WTC11 (cell line): ENCODE measurements at regions not wholly inside any gene's neighbourhood (a gene's known extent, or its start where the extent isn't known, plus 50 kb on each side); places are given as distances from the start of the nearest gene placed in this dataset.

Source experiments
- ATAC-seq: fragments of 200-7000 bp; cut with Tn5 transposase; 2 replicates; pipeline ENCODE4 v1.10.0; 2021; ENCODE audit warnings: mild to moderate bottlenecking, moderate library complexity
- CTCF ChIA-PET: fragments of 300-600 bp; sonication (Branson Sonifier 250); formaldehyde crosslinking; loops from one replicate; lab custom pipeline; 2021; ENCODE audit warnings: antibody characterized with exemption; lab: Charles Lee
- POLR2A ChIA-PET: fragments of 350-600 bp; sonication (Branson Sonifier 250); formaldehyde crosslinking; loops from one replicate; lab custom pipeline; 2021; ENCODE audit warnings: antibody characterized with exemption; lab: Charles Lee
- DNase-seq: peaks from one replicate; pipeline ENCODE4 v3.0.0; 2021; ENCODE audit warnings: low spot score
- H3K27ac Mint-ChIP-seq: 2 replicates; pipeline ENCODE4 v1.8.0; 2021; ENCODE audit warnings: mixed read lengths
- H3K27me3 Mint-ChIP-seq: 2 replicates; pipeline ENCODE4 v1.8.0; 2021; ENCODE audit warnings: low read depth, mild to moderate bottlenecking, moderate library complexity, mixed read lengths
- H3K36me3 Mint-ChIP-seq: 2 replicates; pipeline ENCODE4 v1.8.0; 2021; ENCODE audit warnings: mixed read lengths
- H3K4me1 Mint-ChIP-seq: 2 replicates; pipeline ENCODE4 v1.8.0; 2022; ENCODE audit warnings: mixed read lengths
- H3K4me3 Mint-ChIP-seq: 2 replicates; pipeline ENCODE4 v1.8.0; 2021; ENCODE audit warnings: mild to moderate bottlenecking, moderate library complexity, mixed read lengths
- H3K9me3 Mint-ChIP-seq: 2 replicates; pipeline ENCODE4 v1.8.0; 2021; ENCODE audit warnings: mixed read lengths
- CBFB ChIP-seq: sonication (generic); formaldehyde crosslinking; IDR thresholded peaks from 2 replicates; pipeline ENCODE4 v1.8.1; 2022; ENCODE audit warnings: mild to moderate bottlenecking, low read depth, missing genetic modification reagents
- CREM ChIP-seq: sonication (generic); formaldehyde crosslinking; IDR thresholded peaks from 2 replicates; pipeline ENCODE4 v1.8.1; 2022; ENCODE audit warnings: mild to moderate bottlenecking, missing genetic modification reagents, moderate library complexity
- ELF4 ChIP-seq: sonication (generic); formaldehyde crosslinking; IDR thresholded peaks from 2 replicates; pipeline ENCODE4 v1.8.1; 2022; ENCODE audit warnings: low read depth, mild to moderate bottlenecking, moderate library complexity, missing genetic modification reagents
- ESRRA ChIP-seq: sonication (generic); formaldehyde crosslinking; IDR thresholded peaks from 2 replicates; pipeline ENCODE4 v1.8.1; 2022; ENCODE audit warnings: mild to moderate bottlenecking, missing genetic modification reagents, borderline replicate concordance
- MXD4 ChIP-seq: fragments of 250-450 bp; sonication (Bioruptor Pico); IDR thresholded peaks from 2 replicates; pipeline ENCODE4 v1.8.0; 2021; ENCODE audit warnings: mild to moderate bottlenecking, moderate library complexity, borderline replicate concordance
- NFYB ChIP-seq: sonication (generic); formaldehyde crosslinking; conservative IDR thresholded peaks from 2 replicates; pipeline ENCODE4 v1.8.0; 2022; ENCODE audit warnings: low read depth, missing genetic modification reagents
- SMAD4 ChIP-seq: sonication (generic); formaldehyde crosslinking; IDR thresholded peaks from 2 replicates; pipeline ENCODE4 v1.8.0; 2022; ENCODE audit warnings: mild to moderate bottlenecking, missing genetic modification reagents
- ZNF138 ChIP-seq: sonication (generic); formaldehyde crosslinking; conservative IDR thresholded peaks from 2 replicates; pipeline ENCODE4 v1.8.1; 2022; ENCODE audit warnings: mild to moderate bottlenecking, moderate library complexity, missing genetic modification reagents
- ZNF232 ChIP-seq: sonication (generic); formaldehyde crosslinking; IDR thresholded peaks from 2 replicates; pipeline ENCODE4 v1.8.0; 2022; ENCODE audit warnings: mild to moderate bottlenecking, missing genetic modification reagents
- TF ChIP-seq, protein P1 (sequence below): sonication (generic); formaldehyde crosslinking; IDR thresholded peaks from 2 replicates; pipeline ENCODE4 v1.8.0; 2022; ENCODE audit warnings: mild to moderate bottlenecking, missing genetic modification reagents
- TF ChIP-seq, protein P2 (sequence below): sonication (generic); formaldehyde crosslinking; IDR thresholded peaks from 2 replicates; pipeline ENCODE4 v1.8.0; 2023; ENCODE audit warnings: missing genetic modification reagents
- TF ChIP-seq, protein P3 (sequence below): sonication (generic); formaldehyde crosslinking; IDR thresholded peaks from 2 replicates; pipeline ENCODE4 v1.8.1; 2022; ENCODE audit warnings: mild to moderate bottlenecking, missing genetic modification reagents, moderate library complexity, borderline replicate concordance
- TF ChIP-seq, protein P4 (sequence below): sonication (generic); formaldehyde crosslinking; IDR thresholded peaks from 2 replicates; pipeline ENCODE4 v1.8.1; 2023; ENCODE audit warnings: mild to moderate bottlenecking, missing genetic modification reagents, borderline replicate concordance
- TF ChIP-seq, protein P5 (sequence below): fragments of 250-450 bp; sonication (Bioruptor Pico); IDR thresholded peaks from 2 replicates; pipeline ENCODE4 v1.9.0; 2021; ENCODE audit warnings: mild to moderate bottlenecking, borderline replicate concordance
- TF ChIP-seq, protein P6 (sequence below): sonication (generic); formaldehyde crosslinking; IDR thresholded peaks from 2 replicates; pipeline ENCODE4 v1.8.0; 2022; ENCODE audit warnings: missing genetic modification reagents
- TF ChIP-seq, protein P7 (sequence below): sonication (generic); formaldehyde crosslinking; IDR thresholded peaks from 2 replicates; pipeline ENCODE4 v1.8.0; 2023; ENCODE audit warnings: mild to moderate bottlenecking, missing genetic modification reagents

DNA sequence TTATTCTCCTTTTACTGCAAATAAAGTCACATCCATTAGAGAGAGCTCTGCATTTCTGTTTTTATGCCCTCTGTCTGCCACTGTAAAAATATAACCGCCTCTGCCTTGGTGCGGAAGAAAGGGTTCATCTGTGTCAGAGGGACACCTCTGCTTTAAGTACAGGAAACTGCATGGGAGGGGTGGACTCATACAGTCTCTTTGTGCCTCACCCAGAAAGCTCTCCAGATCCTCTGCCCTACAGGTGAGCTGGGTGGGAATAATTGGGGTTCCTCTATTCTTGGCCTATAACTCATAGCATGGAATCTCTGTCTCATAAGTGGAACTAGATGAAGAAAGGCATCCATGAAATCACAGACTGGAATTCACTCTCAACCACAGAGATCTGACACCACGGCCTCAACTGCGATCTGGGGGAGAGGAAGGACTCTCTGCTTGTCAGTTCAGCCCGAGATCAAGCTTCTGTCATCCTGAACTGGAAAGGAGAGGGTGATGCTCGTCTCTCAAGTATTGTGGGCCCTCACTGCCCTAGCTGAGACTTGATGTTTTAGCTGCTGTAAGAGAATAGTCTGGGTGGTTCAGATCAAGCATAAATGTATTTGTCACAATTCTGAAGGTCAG, 702.3 kb downstream of the TMEM121 start (continued):
- TF ChIP-seq, protein P1, sequence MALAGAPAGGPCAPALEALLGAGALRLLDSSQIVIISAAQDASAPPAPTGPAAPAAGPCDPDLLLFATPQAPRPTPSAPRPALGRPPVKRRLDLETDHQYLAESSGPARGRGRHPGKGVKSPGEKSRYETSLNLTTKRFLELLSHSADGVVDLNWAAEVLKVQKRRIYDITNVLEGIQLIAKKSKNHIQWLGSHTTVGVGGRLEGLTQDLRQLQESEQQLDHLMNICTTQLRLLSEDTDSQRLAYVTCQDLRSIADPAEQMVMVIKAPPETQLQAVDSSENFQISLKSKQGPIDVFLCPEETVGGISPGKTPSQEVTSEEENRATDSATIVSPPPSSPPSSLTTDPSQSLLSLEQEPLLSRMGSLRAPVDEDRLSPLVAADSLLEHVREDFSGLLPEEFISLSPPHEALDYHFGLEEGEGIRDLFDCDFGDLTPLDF (CRISPR knock-in tag), result no peak
- no peak for TF ChIP-seq ESRRA (CRISPR knock-in tag)

DNA sequence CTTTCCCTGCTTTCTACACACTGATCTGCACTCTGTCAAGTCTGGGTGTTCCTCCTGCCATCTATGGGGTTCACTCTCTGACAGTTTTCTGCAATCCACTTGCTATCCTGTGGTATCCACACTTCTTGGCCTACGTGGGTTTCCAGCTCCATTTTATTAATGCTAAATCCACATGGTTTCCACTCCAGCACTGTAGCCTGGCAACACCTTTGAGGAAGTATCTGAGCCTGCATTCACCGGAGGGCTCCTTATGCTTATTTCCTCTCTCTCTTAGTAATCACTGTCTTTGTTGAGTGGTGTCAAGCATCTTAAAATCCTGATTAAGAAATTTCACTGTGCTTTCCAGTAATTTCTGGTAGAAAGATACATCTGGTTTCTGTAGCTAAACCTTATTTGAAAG, 703.7 kb downstream of the TMEM121 start:
- peaks cover 67% of the 10 kb centered on the region for H3K36me3 Mint-ChIP-seq
- H3K4me1 Mint-ChIP-seq, result no peaks in the 10 kb centered on the region
- POLR2A ChIA-PET, result no interaction called here
- ATAC-seq, result no peak
- TF ChIP-seq, protein P2, sequence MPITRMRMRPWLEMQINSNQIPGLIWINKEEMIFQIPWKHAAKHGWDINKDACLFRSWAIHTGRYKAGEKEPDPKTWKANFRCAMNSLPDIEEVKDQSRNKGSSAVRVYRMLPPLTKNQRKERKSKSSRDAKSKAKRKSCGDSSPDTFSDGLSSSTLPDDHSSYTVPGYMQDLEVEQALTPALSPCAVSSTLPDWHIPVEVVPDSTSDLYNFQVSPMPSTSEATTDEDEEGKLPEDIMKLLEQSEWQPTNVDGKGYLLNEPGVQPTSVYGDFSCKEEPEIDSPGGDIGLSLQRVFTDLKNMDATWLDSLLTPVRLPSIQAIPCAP (CRISPR knock-in tag), result no peak
- TF ChIP-seq ZNF138 (no peak), ELF4 (CRISPR knock-in tag) (no peak), NFYB (CRISPR knock-in tag) (no peak), ZNF232 (CRISPR knock-in tag) (no peak), SMAD4 (CRISPR knock-in tag) (no peak), CREM (CRISPR knock-in tag) (no peak), MXD4 (CRISPR knock-in tag) (no peak), CBFB (CRISPR knock-in tag) (no peak)
- TF ChIP-seq, protein P3, sequence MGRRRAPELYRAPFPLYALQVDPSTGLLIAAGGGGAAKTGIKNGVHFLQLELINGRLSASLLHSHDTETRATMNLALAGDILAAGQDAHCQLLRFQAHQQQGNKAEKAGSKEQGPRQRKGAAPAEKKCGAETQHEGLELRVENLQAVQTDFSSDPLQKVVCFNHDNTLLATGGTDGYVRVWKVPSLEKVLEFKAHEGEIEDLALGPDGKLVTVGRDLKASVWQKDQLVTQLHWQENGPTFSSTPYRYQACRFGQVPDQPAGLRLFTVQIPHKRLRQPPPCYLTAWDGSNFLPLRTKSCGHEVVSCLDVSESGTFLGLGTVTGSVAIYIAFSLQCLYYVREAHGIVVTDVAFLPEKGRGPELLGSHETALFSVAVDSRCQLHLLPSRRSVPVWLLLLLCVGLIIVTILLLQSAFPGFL (CRISPR knock-in tag), result no peak
- TF ChIP-seq, protein P4, sequence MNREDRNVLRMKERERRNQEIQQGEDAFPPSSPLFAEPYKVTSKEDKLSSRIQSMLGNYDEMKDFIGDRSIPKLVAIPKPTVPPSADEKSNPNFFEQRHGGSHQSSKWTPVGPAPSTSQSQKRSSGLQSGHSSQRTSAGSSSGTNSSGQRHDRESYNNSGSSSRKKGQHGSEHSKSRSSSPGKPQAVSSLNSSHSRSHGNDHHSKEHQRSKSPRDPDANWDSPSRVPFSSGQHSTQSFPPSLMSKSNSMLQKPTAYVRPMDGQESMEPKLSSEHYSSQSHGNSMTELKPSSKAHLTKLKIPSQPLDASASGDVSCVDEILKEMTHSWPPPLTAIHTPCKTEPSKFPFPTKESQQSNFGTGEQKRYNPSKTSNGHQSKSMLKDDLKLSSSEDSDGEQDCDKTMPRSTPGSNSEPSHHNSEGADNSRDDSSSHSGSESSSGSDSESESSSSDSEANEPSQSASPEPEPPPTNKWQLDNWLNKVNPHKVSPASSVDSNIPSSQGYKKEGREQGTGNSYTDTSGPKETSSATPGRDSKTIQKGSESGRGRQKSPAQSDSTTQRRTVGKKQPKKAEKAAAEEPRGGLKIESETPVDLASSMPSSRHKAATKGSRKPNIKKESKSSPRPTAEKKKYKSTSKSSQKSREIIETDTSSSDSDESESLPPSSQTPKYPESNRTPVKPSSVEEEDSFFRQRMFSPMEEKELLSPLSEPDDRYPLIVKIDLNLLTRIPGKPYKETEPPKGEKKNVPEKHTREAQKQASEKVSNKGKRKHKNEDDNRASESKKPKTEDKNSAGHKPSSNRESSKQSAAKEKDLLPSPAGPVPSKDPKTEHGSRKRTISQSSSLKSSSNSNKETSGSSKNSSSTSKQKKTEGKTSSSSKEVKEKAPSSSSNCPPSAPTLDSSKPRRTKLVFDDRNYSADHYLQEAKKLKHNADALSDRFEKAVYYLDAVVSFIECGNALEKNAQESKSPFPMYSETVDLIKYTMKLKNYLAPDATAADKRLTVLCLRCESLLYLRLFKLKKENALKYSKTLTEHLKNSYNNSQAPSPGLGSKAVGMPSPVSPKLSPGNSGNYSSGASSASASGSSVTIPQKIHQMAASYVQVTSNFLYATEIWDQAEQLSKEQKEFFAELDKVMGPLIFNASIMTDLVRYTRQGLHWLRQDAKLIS (CRISPR knock-in tag), result no peak
- TF ChIP-seq, protein P5, sequence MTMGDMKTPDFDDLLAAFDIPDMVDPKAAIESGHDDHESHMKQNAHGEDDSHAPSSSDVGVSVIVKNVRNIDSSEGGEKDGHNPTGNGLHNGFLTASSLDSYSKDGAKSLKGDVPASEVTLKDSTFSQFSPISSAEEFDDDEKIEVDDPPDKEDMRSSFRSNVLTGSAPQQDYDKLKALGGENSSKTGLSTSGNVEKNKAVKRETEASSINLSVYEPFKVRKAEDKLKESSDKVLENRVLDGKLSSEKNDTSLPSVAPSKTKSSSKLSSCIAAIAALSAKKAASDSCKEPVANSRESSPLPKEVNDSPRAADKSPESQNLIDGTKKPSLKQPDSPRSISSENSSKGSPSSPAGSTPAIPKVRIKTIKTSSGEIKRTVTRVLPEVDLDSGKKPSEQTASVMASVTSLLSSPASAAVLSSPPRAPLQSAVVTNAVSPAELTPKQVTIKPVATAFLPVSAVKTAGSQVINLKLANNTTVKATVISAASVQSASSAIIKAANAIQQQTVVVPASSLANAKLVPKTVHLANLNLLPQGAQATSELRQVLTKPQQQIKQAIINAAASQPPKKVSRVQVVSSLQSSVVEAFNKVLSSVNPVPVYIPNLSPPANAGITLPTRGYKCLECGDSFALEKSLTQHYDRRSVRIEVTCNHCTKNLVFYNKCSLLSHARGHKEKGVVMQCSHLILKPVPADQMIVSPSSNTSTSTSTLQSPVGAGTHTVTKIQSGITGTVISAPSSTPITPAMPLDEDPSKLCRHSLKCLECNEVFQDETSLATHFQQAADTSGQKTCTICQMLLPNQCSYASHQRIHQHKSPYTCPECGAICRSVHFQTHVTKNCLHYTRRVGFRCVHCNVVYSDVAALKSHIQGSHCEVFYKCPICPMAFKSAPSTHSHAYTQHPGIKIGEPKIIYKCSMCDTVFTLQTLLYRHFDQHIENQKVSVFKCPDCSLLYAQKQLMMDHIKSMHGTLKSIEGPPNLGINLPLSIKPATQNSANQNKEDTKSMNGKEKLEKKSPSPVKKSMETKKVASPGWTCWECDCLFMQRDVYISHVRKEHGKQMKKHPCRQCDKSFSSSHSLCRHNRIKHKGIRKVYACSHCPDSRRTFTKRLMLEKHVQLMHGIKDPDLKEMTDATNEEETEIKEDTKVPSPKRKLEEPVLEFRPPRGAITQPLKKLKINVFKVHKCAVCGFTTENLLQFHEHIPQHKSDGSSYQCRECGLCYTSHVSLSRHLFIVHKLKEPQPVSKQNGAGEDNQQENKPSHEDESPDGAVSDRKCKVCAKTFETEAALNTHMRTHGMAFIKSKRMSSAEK (CRISPR knock-in tag), result no peak
- TF ChIP-seq, protein P6, sequence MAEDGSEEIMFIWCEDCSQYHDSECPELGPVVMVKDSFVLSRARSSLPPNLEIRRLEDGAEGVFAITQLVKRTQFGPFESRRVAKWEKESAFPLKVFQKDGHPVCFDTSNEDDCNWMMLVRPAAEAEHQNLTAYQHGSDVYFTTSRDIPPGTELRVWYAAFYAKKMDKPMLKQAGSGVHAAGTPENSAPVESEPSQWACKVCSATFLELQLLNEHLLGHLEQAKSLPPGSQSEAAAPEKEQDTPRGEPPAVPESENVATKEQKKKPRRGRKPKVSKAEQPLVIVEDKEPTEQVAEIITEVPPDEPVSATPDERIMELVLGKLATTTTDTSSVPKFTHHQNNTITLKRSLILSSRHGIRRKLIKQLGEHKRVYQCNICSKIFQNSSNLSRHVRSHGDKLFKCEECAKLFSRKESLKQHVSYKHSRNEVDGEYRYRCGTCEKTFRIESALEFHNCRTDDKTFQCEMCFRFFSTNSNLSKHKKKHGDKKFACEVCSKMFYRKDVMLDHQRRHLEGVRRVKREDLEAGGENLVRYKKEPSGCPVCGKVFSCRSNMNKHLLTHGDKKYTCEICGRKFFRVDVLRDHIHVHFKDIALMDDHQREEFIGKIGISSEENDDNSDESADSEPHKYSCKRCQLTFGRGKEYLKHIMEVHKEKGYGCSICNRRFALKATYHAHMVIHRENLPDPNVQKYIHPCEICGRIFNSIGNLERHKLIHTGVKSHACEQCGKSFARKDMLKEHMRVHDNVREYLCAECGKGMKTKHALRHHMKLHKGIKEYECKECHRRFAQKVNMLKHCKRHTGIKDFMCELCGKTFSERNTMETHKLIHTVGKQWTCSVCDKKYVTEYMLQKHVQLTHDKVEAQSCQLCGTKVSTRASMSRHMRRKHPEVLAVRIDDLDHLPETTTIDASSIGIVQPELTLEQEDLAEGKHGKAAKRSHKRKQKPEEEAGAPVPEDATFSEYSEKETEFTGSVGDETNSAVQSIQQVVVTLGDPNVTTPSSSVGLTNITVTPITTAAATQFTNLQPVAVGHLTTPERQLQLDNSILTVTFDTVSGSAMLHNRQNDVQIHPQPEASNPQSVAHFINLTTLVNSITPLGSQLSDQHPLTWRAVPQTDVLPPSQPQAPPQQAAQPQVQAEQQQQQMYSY (CRISPR knock-in tag), result no peak
- TF ChIP-seq, protein P7, sequence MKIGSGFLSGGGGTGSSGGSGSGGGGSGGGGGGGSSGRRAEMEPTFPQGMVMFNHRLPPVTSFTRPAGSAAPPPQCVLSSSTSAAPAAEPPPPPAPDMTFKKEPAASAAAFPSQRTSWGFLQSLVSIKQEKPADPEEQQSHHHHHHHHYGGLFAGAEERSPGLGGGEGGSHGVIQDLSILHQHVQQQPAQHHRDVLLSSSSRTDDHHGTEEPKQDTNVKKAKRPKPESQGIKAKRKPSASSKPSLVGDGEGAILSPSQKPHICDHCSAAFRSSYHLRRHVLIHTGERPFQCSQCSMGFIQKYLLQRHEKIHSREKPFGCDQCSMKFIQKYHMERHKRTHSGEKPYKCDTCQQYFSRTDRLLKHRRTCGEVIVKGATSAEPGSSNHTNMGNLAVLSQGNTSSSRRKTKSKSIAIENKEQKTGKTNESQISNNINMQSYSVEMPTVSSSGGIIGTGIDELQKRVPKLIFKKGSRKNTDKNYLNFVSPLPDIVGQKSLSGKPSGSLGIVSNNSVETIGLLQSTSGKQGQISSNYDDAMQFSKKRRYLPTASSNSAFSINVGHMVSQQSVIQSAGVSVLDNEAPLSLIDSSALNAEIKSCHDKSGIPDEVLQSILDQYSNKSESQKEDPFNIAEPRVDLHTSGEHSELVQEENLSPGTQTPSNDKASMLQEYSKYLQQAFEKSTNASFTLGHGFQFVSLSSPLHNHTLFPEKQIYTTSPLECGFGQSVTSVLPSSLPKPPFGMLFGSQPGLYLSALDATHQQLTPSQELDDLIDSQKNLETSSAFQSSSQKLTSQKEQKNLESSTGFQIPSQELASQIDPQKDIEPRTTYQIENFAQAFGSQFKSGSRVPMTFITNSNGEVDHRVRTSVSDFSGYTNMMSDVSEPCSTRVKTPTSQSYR (CRISPR knock-in tag), result no peak
- no peak overlapping the region for H3K4me3 Mint-ChIP-seq
- CTCF ChIA-PET, result no interaction called here
- peaks cover 79% of the 10 kb centered on the region for H3K9me3 Mint-ChIP-seq
- H3K27me3 Mint-ChIP-seq, result peaks cover 9% of the 10 kb centered on the region
- no peak for DNase-seq
- no peak overlapping the region for H3K27ac Mint-ChIP-seq
